OCI-LY7 (cell line): ENCODE measurements at regions not wholly inside any gene's neighbourhood (a gene's known extent, or its start where the extent isn't known, plus 50 kb on each side); places are given as distances from the start of the nearest gene placed in this dataset.

Experiments used
- CTCF ChIP-seq: fragments of 200-600 bp; sonication (generic); conservative IDR thresholded peaks from 2 replicates; pipeline ENCODE4 v1.5.1; 2014; ENCODE audit warnings: mild to moderate bottlenecking, antibody characterized with exemption, low read length, moderate library complexity, mixed read lengths
- EZH2phosphoT487 ChIP-seq: fragments of 200-600 bp; sonication (generic); IDR thresholded peaks from 2 replicates; pipeline ENCODE4 v1.6.1; 2018; ENCODE audit warnings: low read depth, borderline replicate concordance, mild to moderate bottlenecking, mixed run types, antibody characterized with exemption, low read length, moderate library complexity, mixed read lengths

- no peak for TF ChIP-seq CTCF
- TF ChIP-seq EZH2phosphoT487 = no peak
Measured at GRCh38 chr12:31780096-31780495, 51.3 kb upstream of the AMN1 start.
